IMR-90 (cell line): ENCODE measurements at regions not wholly inside any gene's neighbourhood (a gene's known extent, or its start where the extent isn't known, plus 50 kb on each side); places are given as distances from the start of the nearest gene placed in this dataset.

ENCODE experiments used
- ATAC-seq: fragments of 200-7000 bp; cut with Tn5 transposase; 2 replicates; pipeline ENCODE4 v1.9.1; 2020; ENCODE audit warnings: low read depth, mild to moderate bottlenecking, moderate library complexity
- BruUV-seq: library from RNA; stranded (reverse); fragments of 400-500 nt; replicated peaks from 2 replicates; lab custom pipeline; 2021; lab: Mats Ljungman, UMichigan
- CTCF ChIA-PET: fragments of 300-600 bp; formaldehyde crosslinking; extraction: SDS; loops from one replicate; lab custom pipeline; 2021; ENCODE audit warnings: antibody characterized with exemption; lab: Yijun Ruan, JAX
- POLR2A ChIA-PET: fragments of 300-600 bp; sonication (Branson Sonifier 250); formaldehyde crosslinking; loops from one replicate; lab custom pipeline; 2022; ENCODE audit warnings: antibody characterized with exemption; ENCODE audit not compliant: unreplicated experiment; lab: Charles Lee
- DNase-seq: peaks from one replicate; pipeline ENCODE4 v3.0.0; 2013
- H2AFZ ChIP-seq: replicated peaks from 2 replicates; pipeline ENCODE3; 2013; ENCODE audit warnings: low read length, mild to moderate bottlenecking; ENCODE audit not compliant: poor library complexity
- H2AK5ac ChIP-seq: 2 replicates; pipeline ENCODE4 v1.6.1; 2013; ENCODE audit warnings: low read depth, low read length, inconsistent platforms
- H2AK9ac ChIP-seq: replicated peaks from 2 replicates; pipeline ENCODE3; 2013; ENCODE audit warnings: mild to moderate bottlenecking, low read depth, low read length, moderate library complexity; ENCODE audit not compliant: poor library complexity
- H2BK120ac ChIP-seq: 2 replicates; pipeline ENCODE4 v1.6.1; 2013; ENCODE audit warnings: low read depth, low read length, inconsistent platforms
- H2BK15ac ChIP-seq: 3 replicates; pipeline ENCODE4 v1.6.1; 2013; ENCODE audit warnings: low read depth, low read length, inconsistent platforms
- H2BK20ac ChIP-seq: 2 replicates; pipeline ENCODE4 v1.6.1; 2013; ENCODE audit warnings: low read depth, mild to moderate bottlenecking, inconsistent platforms, low read length, moderate library complexity
- H2BK5ac ChIP-seq: 2 replicates; pipeline ENCODE4 v1.6.1; 2013; ENCODE audit warnings: mild to moderate bottlenecking, low read depth, low read length, inconsistent platforms; ENCODE audit not compliant: poor library complexity, severe bottlenecking
- H3K14ac ChIP-seq: replicated peaks from 2 replicates; pipeline ENCODE4 v1.6.1; 2013; ENCODE audit warnings: low read depth, low read length, inconsistent platforms
- H3K18ac ChIP-seq: 2 replicates; pipeline ENCODE4 v1.6.1; 2013; ENCODE audit warnings: low read depth, low read length, control low read depth
- H3K23ac ChIP-seq: 2 replicates; pipeline ENCODE4 v1.6.1; 2013; ENCODE audit warnings: low read depth, low read length, inconsistent platforms
- H3K27ac ChIP-seq: 2 replicates; pipeline ENCODE4 v1.5.1; 2013; ENCODE audit warnings: mild to moderate bottlenecking, control low read depth, low read length; ENCODE audit not compliant: insufficient read depth
- H3K27me3 ChIP-seq: 2 replicates; pipeline ENCODE4 v1.6.1; 2013; ENCODE audit warnings: low read length; ENCODE audit not compliant: control insufficient read depth, insufficient read depth
- H3K36me3 ChIP-seq: 2 replicates; pipeline ENCODE4 v1.6.1; 2013; ENCODE audit warnings: low read length, mixed read lengths; ENCODE audit not compliant: control insufficient read depth, insufficient read depth
- H3K4ac ChIP-seq: 2 replicates; pipeline ENCODE4 v1.6.1; 2013; ENCODE audit warnings: low read depth, low read length, inconsistent platforms
- H3K4me1 ChIP-seq: 2 replicates; pipeline ENCODE4 v1.6.1; 2013; ENCODE audit warnings: low read length, mixed read lengths; ENCODE audit not compliant: control insufficient read depth, insufficient read depth
- H3K4me2 ChIP-seq: 2 replicates; pipeline ENCODE4 v1.6.1; 2013; ENCODE audit warnings: low read depth, mild to moderate bottlenecking, control low read depth, low read length, moderate library complexity
- H3K4me3 ChIP-seq: 2 replicates; pipeline ENCODE4 v1.5.1; 2013; ENCODE audit warnings: low read depth, mild to moderate bottlenecking, control low read depth, low read length, moderate library complexity; ENCODE audit not compliant: insufficient read depth
- H3K56ac ChIP-seq: 2 replicates; pipeline ENCODE4 v1.6.1; 2013; ENCODE audit warnings: low read length, inconsistent platforms; ENCODE audit not compliant: insufficient read depth; ENCODE audit errors: extremely low read depth
- H3K79me1 ChIP-seq, 2 experiments: 2 replicates each; pipeline ENCODE4 v1.6.1; 2013; ENCODE audit warnings: low read length in 2 of 2, inconsistent platforms in 1 of 2, low read depth in 1 of 2
- H3K9ac ChIP-seq: 2 replicates; pipeline ENCODE4 v1.6.1; 2013; ENCODE audit warnings: low read depth, low read length, control low read depth
- H3K9me1 ChIP-seq: 2 replicates; pipeline ENCODE4 v1.6.1; 2013; ENCODE audit warnings: low read length, inconsistent platforms; ENCODE audit not compliant: insufficient read depth
- H3K9me3 ChIP-seq: 2 replicates; pipeline ENCODE4 v1.6.1; 2013; ENCODE audit warnings: low read length; ENCODE audit not compliant: control insufficient read depth, insufficient read depth
- H4K20me1 ChIP-seq: 2 replicates; pipeline ENCODE4 v1.6.1; 2013; ENCODE audit warnings: low read length, inconsistent platforms; ENCODE audit not compliant: insufficient read depth
- H4K5ac ChIP-seq: 2 replicates; pipeline ENCODE4 v1.6.1; 2013; ENCODE audit warnings: mild to moderate bottlenecking, low read depth, low read length, control low read depth
- H4K8ac ChIP-seq, 2 experiments: 2 replicates each; pipeline ENCODE4 v1.6.1; 2013; ENCODE audit warnings: low read depth in 2 of 2, low read length in 2 of 2, control low read depth in 1 of 2, inconsistent platforms in 1 of 2
- H4K91ac ChIP-seq: 2 replicates; pipeline ENCODE4 v1.6.1; 2013; ENCODE audit warnings: low read depth, low read length, inconsistent platforms; ENCODE audit not compliant: insufficient read depth
- BHLHE40 ChIP-seq: fragments of 150-350 bp; IDR thresholded peaks from 2 replicates; pipeline ENCODE4 v1.6.1; 2016; ENCODE audit warnings: mild to moderate bottlenecking, low read depth, low read length
- CTCF ChIP-seq: conservative IDR thresholded peaks from 2 replicates; pipeline ENCODE4 v1.5.1; 2012; ENCODE audit warnings: mild to moderate bottlenecking, low read depth, low read length, improper control_type of control experiment
- MAZ ChIP-seq: IDR thresholded peaks from 2 replicates; pipeline ENCODE4 v1.6.1; 2012; ENCODE audit warnings: low read depth, mild to moderate bottlenecking, low read length, improper control_type of control experiment, moderate library complexity, borderline replicate concordance
- NFE2L2 ChIP-seq: fragments of 150-350 bp; IDR thresholded peaks from 2 replicates; pipeline ENCODE4 v1.6.1; 2016; ENCODE audit warnings: low read depth, mild to moderate bottlenecking, low read length
- SMC3 ChIP-seq: fragments of 150-350 bp; IDR thresholded peaks from 2 replicates; pipeline ENCODE4 v1.6.1; 2016; ENCODE audit warnings: low read depth, mild to moderate bottlenecking, antibody characterized with exemption, low read length, moderate library complexity
- WGBS, 2 experiments: methylation state at CpG; one replicate each; pipeline versions ENCODE4 v1.1.5 to v1.1.7; 2013; ENCODE audit warnings: missing lambda C conversion rate in 2 of 2; ENCODE audit not compliant: insufficient read length in 1 of 2; ENCODE audit errors: extremely low coverage in 2 of 2; 5-methylcytosine and 5-hydroxymethylcytosine counted together
- dilution Hi-C: fragments of 300-500 bp; cut with HindIII; formaldehyde crosslinking; loops from one replicate; pipeline ENCODE4 v1.14.3; 2018; ENCODE audit warnings: low sequenced_read_pairs; ENCODE audit not compliant: unreplicated experiment
- in situ Hi-C: fragments of 300-500 bp; cut with MboI; formaldehyde crosslinking; loops from 3 replicates; pipeline ENCODE4 v1.14.3; 2019; ENCODE audit warnings: low sequenced_read_pairs, inconsistent platforms, mixed read lengths
- intact Hi-C: fragments of 100-400 bp; cut with micrococcal nuclease; formaldehyde crosslinking; loops from 2 replicates; pipeline ENCODE4 v1.10.0; 2022

- TF ChIP-seq BHLHE40, result no peak
Measured at GRCh38 chr3:110528305-110529121, 543.1 kb upstream of the NECTIN3 start (continued).

GRCh38 chr3:110530902-110531301, 540.7 kb upstream of the NECTIN3 start:
- Histone ChIP-seq H3K27me3 (no peaks in the 10 kb centered on the region), H2BK20ac (peak overlapping the region; percentile 60), H2AK9ac (no peak overlapping the region), H3K4me1 (peaks cover 15% of the 10 kb centered on the region), H2BK120ac (peak overlapping the region; percentile 73), H3K9ac (no peak overlapping the region), H4K20me1 (no peaks in the 10 kb centered on the region), H3K4me2 (peak overlapping the region; percentile 22; the same call in 1 of the 2 replicates), H2BK15ac (peak overlapping the region; percentile 63; the same call in 2 of the 3 replicates), H3K56ac (no peak overlapping the region), H3K9me3 (no peaks in the 10 kb centered on the region), H3K4ac (peak overlapping the region; percentile 17; the same call in 1 of the 2 replicates), H3K14ac (peak overlapping the region; percentile 72), H4K8ac (peak overlapping the region; percentile 14 to 27; a peak in 3 of 4 replicates), H2BK5ac (peak overlapping the region; percentile 25), H3K27ac (no peak overlapping the region), H3K18ac (peak overlapping the region; percentile 96; the same call in 1 of the 2 replicates), H3K4me3 (no peak overlapping the region), H2AK5ac (0 out of 2 replicates have a peak overlapping the region, but pooled peaks have one; percentile 37), H3K23ac (no peak overlapping the region), H4K91ac (peak overlapping the region; percentile 10; the same call in 1 of the 2 replicates), H3K79me1 (peaks cover 0 to 5% of the 10 kb centered on the region in 2 experiments; a peak in 1 of 4 replicates), H3K36me3 (no peaks in the 10 kb centered on the region), H4K5ac (peak overlapping the region; percentile 77; the same call in 1 of the 2 replicates), H2AFZ (no peak overlapping the region), H3K9me1 (no peaks in the 10 kb centered on the region)
- CTCF ChIA-PET, result interaction anchor here (1.6 kb wide), 2 partner anchors 10 to 57 kb away, joined by 3 to 4 read pairs; no protein-coding TSS in a partner anchor
- no TSS peak for BruUV-seq
- ATAC-seq (no peak), DNase-seq (peak; percentile 54)
- dilution Hi-C loops, result no loop called here
- intact Hi-C loops, result loop anchor here (5.0 kb wide), 2 partner anchors 36 to 241 kb away; no protein-coding TSS in a partner anchor
- WGBS, 2 experiments, result 0% methylated on average over 1 of the region's 2 CpGs; no CpG with 5 or more reads in 1 of the 2 experiments
- POLR2A ChIA-PET, result no interaction called here
- TF ChIP-seq MAZ (no peak), NFE2L2 (no peak), SMC3 (no peak), CTCF (no peak)
- in situ Hi-C loops, result no loop called here
